ENCODE measurements at regions not wholly inside any gene's neighbourhood (a gene's known extent, or its start where the extent isn't known, plus 50 kb on each side); places are given as distances from the start of the nearest gene placed in this dataset.
"Not testable (repeated sequence)": the region's sequence is repeated elsewhere in the genome, so short reads cannot be mapped to it uniquely, and the experiment has no call there.

- TF ChIP-seq, protein P1, sequence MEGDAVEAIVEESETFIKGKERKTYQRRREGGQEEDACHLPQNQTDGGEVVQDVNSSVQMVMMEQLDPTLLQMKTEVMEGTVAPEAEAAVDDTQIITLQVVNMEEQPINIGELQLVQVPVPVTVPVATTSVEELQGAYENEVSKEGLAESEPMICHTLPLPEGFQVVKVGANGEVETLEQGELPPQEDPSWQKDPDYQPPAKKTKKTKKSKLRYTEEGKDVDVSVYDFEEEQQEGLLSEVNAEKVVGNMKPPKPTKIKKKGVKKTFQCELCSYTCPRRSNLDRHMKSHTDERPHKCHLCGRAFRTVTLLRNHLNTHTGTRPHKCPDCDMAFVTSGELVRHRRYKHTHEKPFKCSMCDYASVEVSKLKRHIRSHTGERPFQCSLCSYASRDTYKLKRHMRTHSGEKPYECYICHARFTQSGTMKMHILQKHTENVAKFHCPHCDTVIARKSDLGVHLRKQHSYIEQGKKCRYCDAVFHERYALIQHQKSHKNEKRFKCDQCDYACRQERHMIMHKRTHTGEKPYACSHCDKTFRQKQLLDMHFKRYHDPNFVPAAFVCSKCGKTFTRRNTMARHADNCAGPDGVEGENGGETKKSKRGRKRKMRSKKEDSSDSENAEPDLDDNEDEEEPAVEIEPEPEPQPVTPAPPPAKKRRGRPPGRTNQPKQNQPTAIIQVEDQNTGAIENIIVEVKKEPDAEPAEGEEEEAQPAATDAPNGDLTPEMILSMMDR (IDR thresholded peaks at IDR 0.05) = not testable (repeated sequence)
- TF ChIP-seq POLR2A (IDR thresholded peaks at IDR 0.05) = not testable (repeated sequence)
These were observed 284.9 kb upstream of the NOTCH2NLA start for GRCh38 chr1:146513754-146514153.
